Activated T-helper 2 cell treated with anti-CD3 and anti-CD28 coated beads, Interferon-gamma antibody, Interleukin-2, Interleukin-4, amounts not matched to agents 10 μg/mL and 5 μg/mL and 100 μg/mL, durations not matched to agents 14 hours and 24 hours and 36 hours (primary cell): ENCODE measurements at regions not wholly inside any gene's neighbourhood (a gene's known extent, or its start where the extent isn't known, plus 50 kb on each side); places are given as distances from the start of the nearest gene placed in this dataset.

Experiments
- DNase-seq: peaks from one replicate; pipeline ENCODE4 v3.0.0; 2021; ENCODE audit warnings: low spot score
- H3K27ac Mint-ChIP-seq: one replicate; pipeline ENCODE4 v1.8.0; 2021; ENCODE audit warnings: mixed read lengths
- H3K27me3 Mint-ChIP-seq: one replicate; pipeline ENCODE4 v1.8.0; 2021; ENCODE audit warnings: low read depth, mixed read lengths
- H3K36me3 Mint-ChIP-seq: one replicate; pipeline ENCODE4 v1.8.0; 2021; ENCODE audit warnings: low read depth, mixed read lengths
- H3K4me1 Mint-ChIP-seq: one replicate; pipeline ENCODE4 v1.8.0; 2021; ENCODE audit warnings: low read depth, mixed read lengths
- H3K4me3 Mint-ChIP-seq: one replicate; pipeline ENCODE4 v1.8.0; 2021; ENCODE audit warnings: low read depth, mild to moderate bottlenecking, moderate library complexity, mixed read lengths
- H3K9me3 Mint-ChIP-seq: one replicate; pipeline ENCODE4 v1.8.0; 2021; ENCODE audit warnings: mixed read lengths
- intact Hi-C: fragments of 100-400 bp; cut with micrococcal nuclease; formaldehyde crosslinking; loops from one replicate; pipeline ENCODE4 v1.15.1; 2023

- H3K9me3 Mint-ChIP-seq = peaks cover 25% of the 10 kb centered on the region
- H3K4me3 Mint-ChIP-seq = no peak overlapping the region
- no peak overlapping the region for H3K27ac Mint-ChIP-seq
- no peaks in the 10 kb centered on the region for H3K36me3 Mint-ChIP-seq
- intact Hi-C loops = no loop called here
- DNase-seq = no peak
- no peaks in the 10 kb centered on the region for H3K27me3 Mint-ChIP-seq
- H3K4me1 Mint-ChIP-seq = no peaks in the 10 kb centered on the region
These were observed 335.2 kb downstream of the SLITRK1 start for GRCh38 chr13:83547043-83547442.

DNA sequence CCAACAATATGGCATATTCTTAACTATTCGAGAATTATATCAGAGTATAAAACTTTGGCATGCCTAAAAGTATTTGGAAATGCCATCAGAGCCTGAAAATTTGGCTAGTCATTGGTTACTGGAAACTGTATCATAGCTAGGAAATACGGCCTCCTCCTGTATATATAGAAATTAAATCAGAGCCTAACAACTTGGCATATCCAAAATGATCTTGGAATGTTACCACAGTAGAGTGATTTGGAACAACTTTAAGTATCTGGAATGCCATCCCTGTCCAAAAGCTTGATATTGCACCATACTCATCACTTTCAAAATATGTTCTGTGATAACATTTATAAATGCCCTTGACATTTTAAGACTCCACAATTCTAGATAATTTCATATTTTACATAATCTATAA is 335.8 kb downstream of the SLITRK1 start:
- H3K4me3 Mint-ChIP-seq = no peak overlapping the region
- intact Hi-C loops = no loop called here
- H3K27ac Mint-ChIP-seq = no peak overlapping the region
- H3K36me3 Mint-ChIP-seq = no peaks in the 10 kb centered on the region
- no peaks in the 10 kb centered on the region for H3K4me1 Mint-ChIP-seq
- H3K27me3 Mint-ChIP-seq = no peaks in the 10 kb centered on the region
- DNase-seq = no peak
- peaks cover 25% of the 10 kb centered on the region for H3K9me3 Mint-ChIP-seq

DNA sequence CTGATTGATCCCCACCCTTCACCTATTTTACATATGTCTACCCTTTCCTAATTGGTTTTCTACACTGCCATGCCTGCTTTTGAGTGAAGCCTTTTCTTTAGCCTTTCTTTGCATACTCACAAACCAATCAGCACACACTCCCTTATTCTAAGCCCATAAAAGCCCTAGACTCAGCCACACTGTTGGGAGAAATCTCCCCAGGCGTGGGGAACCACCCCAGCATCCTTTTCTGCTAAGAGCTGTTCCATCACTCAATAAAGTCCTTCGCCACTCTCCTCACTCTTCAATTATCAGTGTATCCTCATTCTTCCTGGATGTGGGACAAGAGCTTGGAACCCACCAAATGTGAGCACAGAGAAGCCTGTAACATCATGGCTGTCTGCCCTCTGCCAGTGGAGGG is 343.6 kb downstream of the SLITRK1 start:
- H3K4me3 Mint-ChIP-seq = no peak overlapping the region
- no peak overlapping the region for H3K27ac Mint-ChIP-seq
- H3K9me3 Mint-ChIP-seq = peaks cover 54% of the 10 kb centered on the region
- no peak for DNase-seq
- no peaks in the 10 kb centered on the region for H3K27me3 Mint-ChIP-seq
- H3K36me3 Mint-ChIP-seq = no peaks in the 10 kb centered on the region
- H3K4me1 Mint-ChIP-seq = no peaks in the 10 kb centered on the region
- intact Hi-C loops = no loop called here

DNA sequence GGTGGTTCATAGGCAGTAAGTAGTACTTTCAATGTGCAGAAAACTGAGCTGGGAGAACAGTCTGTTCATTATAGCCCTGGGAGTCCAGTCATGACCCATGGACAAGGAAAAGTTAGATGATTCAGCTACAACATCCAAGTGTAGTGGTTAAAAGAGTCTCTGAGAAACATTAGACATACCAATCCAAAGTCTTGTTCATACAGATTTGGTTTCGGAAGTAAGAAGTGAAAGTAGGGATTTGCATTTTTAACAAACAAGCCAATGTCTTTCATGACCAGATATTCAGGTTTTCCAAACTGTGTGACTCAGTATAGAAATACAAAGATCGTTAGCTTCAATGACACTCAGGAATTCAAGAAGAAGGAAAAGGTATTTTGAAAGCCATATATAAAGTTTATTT is 345.3 kb downstream of the SLITRK1 start:
- H3K4me3 Mint-ChIP-seq = no peak overlapping the region
- H3K36me3 Mint-ChIP-seq = no peaks in the 10 kb centered on the region
- H3K4me1 Mint-ChIP-seq = no peaks in the 10 kb centered on the region
- no peak overlapping the region for H3K27ac Mint-ChIP-seq
- peaks cover 49% of the 10 kb centered on the region for H3K9me3 Mint-ChIP-seq
- intact Hi-C loops = no loop called here
- no peaks in the 10 kb centered on the region for H3K27me3 Mint-ChIP-seq
- no peak for DNase-seq

DNA sequence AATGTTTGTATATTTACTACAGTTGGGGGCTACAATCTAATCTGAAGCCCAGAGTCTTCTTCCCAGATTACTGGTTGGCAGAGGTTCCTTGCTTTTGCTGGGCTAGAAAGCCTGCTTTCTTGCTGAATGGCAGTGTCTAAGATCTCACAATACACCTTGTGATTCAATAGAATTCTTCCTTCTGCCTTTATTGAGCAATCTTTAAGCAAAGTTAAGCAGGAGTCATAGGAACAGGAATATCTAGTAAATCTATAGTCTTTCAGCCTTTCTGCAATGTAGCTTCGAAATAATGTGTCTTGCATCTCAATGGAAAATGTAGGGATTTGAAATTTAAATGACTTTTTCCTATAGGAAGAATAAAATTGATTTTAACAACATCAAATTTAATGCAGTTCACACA is 346.1 kb downstream of the SLITRK1 start:
- intact Hi-C loops = no loop called here
- Mint-ChIP-seq H3K27me3 (no peaks in the 10 kb centered on the region), H3K36me3 (no peaks in the 10 kb centered on the region), H3K4me1 (no peaks in the 10 kb centered on the region), H3K9me3 (peaks cover 49% of the 10 kb centered on the region), H3K27ac (no peak overlapping the region), H3K4me3 (no peak overlapping the region)
- no peak for DNase-seq

DNA sequence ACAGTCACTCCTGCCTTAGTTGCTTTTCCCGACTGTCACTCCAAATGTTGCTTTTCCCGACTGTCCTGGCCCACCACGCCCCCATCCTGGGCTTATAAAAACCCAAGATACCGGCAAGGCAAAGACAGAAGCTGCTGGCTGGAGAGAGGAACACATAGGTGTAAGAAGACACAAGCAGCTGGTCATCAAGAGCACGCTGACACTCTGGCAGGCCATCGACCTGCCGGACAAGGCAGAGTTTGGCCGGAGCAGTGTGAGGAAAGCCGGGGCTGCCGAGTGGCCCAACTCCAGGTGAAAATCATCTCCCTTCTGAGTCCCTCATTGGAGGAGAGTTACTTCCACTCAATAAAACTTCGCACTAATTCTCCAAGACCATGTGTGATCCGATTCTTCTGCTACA is 349.5 kb downstream of the SLITRK1 start:
- no peaks in the 10 kb centered on the region for H3K36me3 Mint-ChIP-seq
- H3K9me3 Mint-ChIP-seq = peaks cover 33% of the 10 kb centered on the region
- no peaks in the 10 kb centered on the region for H3K27me3 Mint-ChIP-seq

GRCh38 chr13:83531022-83531421 is 351.3 kb downstream of the SLITRK1 start:
- peaks cover 33% of the 10 kb centered on the region for H3K9me3 Mint-ChIP-seq
- intact Hi-C loops = no loop called here
- no peak overlapping the region for H3K27ac Mint-ChIP-seq
- no peaks in the 10 kb centered on the region for H3K4me1 Mint-ChIP-seq
- no peak for DNase-seq
- H3K4me3 Mint-ChIP-seq = no peak overlapping the region
- no peaks in the 10 kb centered on the region for H3K36me3 Mint-ChIP-seq
- no peaks in the 10 kb centered on the region for H3K27me3 Mint-ChIP-seq

More for the DNA sequence above, 349.5 kb downstream of the SLITRK1 start:
- no peak overlapping the region for H3K27ac Mint-ChIP-seq
- no peak overlapping the region for H3K4me3 Mint-ChIP-seq
- intact Hi-C loops = no loop called here
- H3K4me1 Mint-ChIP-seq = no peaks in the 10 kb centered on the region
- no peak for DNase-seq

DNA sequence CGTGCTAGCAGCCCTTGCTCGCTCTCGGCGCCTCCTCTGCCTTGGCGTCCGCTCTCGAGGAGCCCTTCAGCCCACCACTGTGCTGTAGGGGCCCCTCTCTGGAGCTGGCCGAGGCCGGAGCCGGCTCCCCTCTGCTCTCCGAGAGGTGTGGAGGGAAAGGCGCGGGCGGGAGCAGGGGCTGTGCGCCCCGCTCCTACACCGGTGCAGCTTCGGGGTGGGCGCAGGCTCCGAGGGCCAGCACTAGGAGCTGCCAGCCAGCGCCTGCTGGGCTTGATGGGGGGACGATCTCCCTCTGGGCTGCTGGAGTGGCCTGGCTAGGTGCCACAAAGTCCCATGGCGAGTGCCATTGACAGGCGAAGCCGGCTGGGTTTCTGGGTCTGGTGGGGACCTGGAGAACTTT is 365.5 kb downstream of the SLITRK1 start:
- no peak for DNase-seq
- Mint-ChIP-seq H3K4me3 (no peak overlapping the region), H3K36me3 (no peaks in the 10 kb centered on the region), H3K4me1 (no peaks in the 10 kb centered on the region), H3K27ac (no peak overlapping the region), H3K27me3 (no peaks in the 10 kb centered on the region), H3K9me3 (peaks cover 38% of the 10 kb centered on the region)
- intact Hi-C loops = no loop called here

DNA sequence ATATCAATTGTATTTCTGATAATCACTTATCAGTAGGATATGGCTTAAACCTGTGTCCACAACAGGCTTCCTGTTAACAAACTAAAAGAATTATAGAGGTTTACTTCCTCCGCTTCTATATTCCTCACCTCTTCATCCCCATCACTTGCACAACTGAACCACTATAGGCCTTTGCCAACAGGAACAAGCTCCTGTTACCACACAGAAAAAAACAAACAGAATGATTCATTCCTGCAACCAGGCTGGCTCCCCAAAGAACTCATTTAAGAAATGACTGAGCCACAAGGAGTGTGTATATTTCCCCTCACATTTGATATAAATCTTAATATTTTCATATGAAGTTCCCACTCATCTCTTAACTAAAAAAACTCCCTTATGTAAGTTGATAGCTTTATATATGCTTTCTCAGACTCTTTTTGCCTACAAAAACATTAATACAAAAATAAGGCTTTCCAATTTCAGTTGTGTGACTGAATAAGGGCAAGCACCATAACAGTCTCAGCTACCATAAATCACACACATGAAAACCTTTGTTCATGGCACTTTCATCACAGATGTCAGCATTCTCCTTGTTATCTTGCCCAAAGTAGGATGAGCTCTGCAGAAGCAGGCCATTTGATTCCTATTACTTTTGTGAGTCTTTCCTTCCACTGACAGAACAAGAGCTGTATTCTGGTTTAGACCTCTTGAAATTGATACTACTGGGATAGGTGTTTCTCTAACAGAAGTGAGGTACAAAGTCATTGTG is 366.8 kb downstream of the SLITRK1 start:
- intact Hi-C loops = no loop called here
- no peak overlapping the region for H3K4me3 Mint-ChIP-seq
- no peak for DNase-seq
- H3K27me3 Mint-ChIP-seq = no peaks in the 10 kb centered on the region
- H3K4me1 Mint-ChIP-seq = no peaks in the 10 kb centered on the region
- no peaks in the 10 kb centered on the region for H3K36me3 Mint-ChIP-seq
- no peak overlapping the region for H3K27ac Mint-ChIP-seq
- peaks cover 38% of the 10 kb centered on the region for H3K9me3 Mint-ChIP-seq

GRCh38 chr13:83508771-83509301 is 373.4 kb downstream of the SLITRK1 start:
- no peak for DNase-seq
- Mint-ChIP-seq H3K27ac (no peak overlapping the region), H3K9me3 (peaks cover 14% of the 10 kb centered on the region)

DNA sequence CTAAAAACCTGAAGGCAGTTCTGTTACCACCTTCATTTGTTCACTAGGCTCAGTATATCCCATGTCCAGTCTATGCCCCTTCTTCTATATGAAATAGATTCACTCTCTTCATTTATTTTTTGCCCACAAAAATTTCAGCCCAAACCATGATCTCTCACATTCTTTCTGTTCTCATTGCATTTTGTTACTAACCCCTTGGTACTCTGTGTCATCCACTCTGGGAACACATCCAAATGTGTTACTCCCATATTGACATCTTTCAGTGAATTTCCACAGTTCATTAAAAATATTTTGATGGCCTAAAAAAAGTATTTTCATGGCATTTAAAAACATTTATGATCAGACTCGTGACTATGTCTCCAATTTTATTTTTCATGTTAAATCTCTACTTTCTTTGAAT is 378.9 kb downstream of the SLITRK1 start:
- Mint-ChIP-seq H3K4me3 (no peak overlapping the region), H3K4me1 (no peaks in the 10 kb centered on the region), H3K9me3 (peaks cover 34% of the 10 kb centered on the region), H3K36me3 (no peaks in the 10 kb centered on the region), H3K27ac (no peak overlapping the region), H3K27me3 (no peaks in the 10 kb centered on the region)
- intact Hi-C loops = no loop called here
- no peak for DNase-seq

More at GRCh38 chr13:83508771-83509301, 373.4 kb downstream of the SLITRK1 start:
- Mint-ChIP-seq H3K4me3 (no peak overlapping the region), H3K4me1 (no peaks in the 10 kb centered on the region), H3K27me3 (no peaks in the 10 kb centered on the region), H3K36me3 (no peaks in the 10 kb centered on the region)
- intact Hi-C loops = no loop called here

- Mint-ChIP-seq H3K4me1 (no peaks in the 10 kb centered on the region), H3K9me3 (peaks cover 42% of the 10 kb centered on the region), H3K27ac (no peak overlapping the region), H3K27me3 (no peaks in the 10 kb centered on the region), H3K4me3 (no peak overlapping the region), H3K36me3 (no peaks in the 10 kb centered on the region)
- intact Hi-C loops = no loop called here
- no peak for DNase-seq
These were observed 383.0 kb downstream of the SLITRK1 start for GRCh38 chr13:83499286-83499685.

GRCh38 chr13:83498481-83499190 is 383.6 kb downstream of the SLITRK1 start:
- H3K36me3 Mint-ChIP-seq = no peaks in the 10 kb centered on the region
- no peak for DNase-seq
- no peak overlapping the region for H3K4me3 Mint-ChIP-seq
- H3K4me1 Mint-ChIP-seq = no peaks in the 10 kb centered on the region
- H3K27ac Mint-ChIP-seq = no peak overlapping the region
- intact Hi-C loops = no loop called here
- H3K27me3 Mint-ChIP-seq = no peaks in the 10 kb centered on the region
- peaks cover 44% of the 10 kb centered on the region for H3K9me3 Mint-ChIP-seq
